Liver (tissue), 3 donors: ENCODE measurements at regions not wholly inside any gene's neighbourhood (a gene's known extent, or its start where the extent isn't known, plus 50 kb on each side); places are given as distances from the start of the nearest gene placed in this dataset.

ENCODE experiments used
- ATF3 ChIP-seq: IDR thresholded peaks from 2 replicates; pipeline ENCODE4 v1.6.1; 2016; ENCODE audit warnings: antibody characterized with exemption
- RAD21 ChIP-seq, 2 donors: IDR thresholded peaks; 2 replicates each; pipeline ENCODE4 v1.6.1; 2016; ENCODE audit warnings: antibody characterized with exemption in 2 of 2, mild to moderate bottlenecking in 2 of 2
- YY1 ChIP-seq: IDR thresholded peaks from 2 replicates; pipeline ENCODE4 v1.6.1; 2016; ENCODE audit warnings: antibody characterized with exemption, mild to moderate bottlenecking
- ZBTB33 ChIP-seq: IDR thresholded peaks from 2 replicates; pipeline ENCODE4 v1.6.1; 2016; ENCODE audit warnings: antibody characterized with exemption
- TF ChIP-seq, protein P1 (sequence below): IDR thresholded peaks from 2 replicates; pipeline ENCODE4 v1.6.1; 2016; ENCODE audit warnings: antibody characterized with exemption, mild to moderate bottlenecking
- TF ChIP-seq, protein P2 (sequence below): IDR thresholded peaks from 2 replicates; pipeline ENCODE4 v1.6.1; 2016; ENCODE audit warnings: antibody characterized with exemption
- TF ChIP-seq, protein P3 (sequence below): fragments of 150-350 bp; IDR thresholded peaks from 2 replicates; pipeline ENCODE4 v1.5.1; 2017; ENCODE audit warnings: improper control_type of control experiment, low read depth, low read length; ENCODE audit not compliant: missing input control
- donor health status: healthy.
- donor health status: healthy.

DNA sequence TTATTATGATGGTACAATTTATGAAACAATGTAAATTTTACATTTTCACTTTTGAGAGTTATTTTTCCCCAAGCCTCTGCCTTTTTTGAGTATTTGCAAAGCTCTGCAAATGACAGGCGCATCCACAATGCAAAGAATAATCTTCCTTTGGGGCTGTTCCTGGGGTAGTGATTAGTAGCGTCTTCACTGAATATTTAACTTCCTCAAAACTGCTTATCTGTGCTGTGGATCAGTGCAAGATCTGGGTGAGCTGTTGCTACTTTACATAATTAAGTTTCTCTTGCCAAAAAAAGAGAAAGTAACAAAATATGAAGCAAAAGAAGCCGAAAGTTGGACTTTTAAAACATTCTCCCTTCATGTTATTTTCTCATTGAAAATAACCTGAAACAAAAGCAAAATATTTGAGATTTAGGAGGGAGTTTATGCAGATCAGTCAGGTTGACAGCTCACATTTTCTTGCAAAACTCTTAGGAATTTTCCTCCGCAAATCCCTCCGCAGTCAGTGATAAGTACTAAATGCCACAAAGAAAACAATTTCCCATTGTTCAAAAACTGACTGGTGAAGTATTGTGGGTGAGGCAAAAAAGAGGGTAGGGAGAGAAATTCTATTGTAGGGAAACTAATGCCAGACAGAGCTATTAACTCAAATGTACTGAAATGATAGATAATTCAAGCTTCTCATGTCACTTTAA lies 276.4 kb upstream of the B3GALT2 start:
- TF ChIP-seq, protein P1, sequence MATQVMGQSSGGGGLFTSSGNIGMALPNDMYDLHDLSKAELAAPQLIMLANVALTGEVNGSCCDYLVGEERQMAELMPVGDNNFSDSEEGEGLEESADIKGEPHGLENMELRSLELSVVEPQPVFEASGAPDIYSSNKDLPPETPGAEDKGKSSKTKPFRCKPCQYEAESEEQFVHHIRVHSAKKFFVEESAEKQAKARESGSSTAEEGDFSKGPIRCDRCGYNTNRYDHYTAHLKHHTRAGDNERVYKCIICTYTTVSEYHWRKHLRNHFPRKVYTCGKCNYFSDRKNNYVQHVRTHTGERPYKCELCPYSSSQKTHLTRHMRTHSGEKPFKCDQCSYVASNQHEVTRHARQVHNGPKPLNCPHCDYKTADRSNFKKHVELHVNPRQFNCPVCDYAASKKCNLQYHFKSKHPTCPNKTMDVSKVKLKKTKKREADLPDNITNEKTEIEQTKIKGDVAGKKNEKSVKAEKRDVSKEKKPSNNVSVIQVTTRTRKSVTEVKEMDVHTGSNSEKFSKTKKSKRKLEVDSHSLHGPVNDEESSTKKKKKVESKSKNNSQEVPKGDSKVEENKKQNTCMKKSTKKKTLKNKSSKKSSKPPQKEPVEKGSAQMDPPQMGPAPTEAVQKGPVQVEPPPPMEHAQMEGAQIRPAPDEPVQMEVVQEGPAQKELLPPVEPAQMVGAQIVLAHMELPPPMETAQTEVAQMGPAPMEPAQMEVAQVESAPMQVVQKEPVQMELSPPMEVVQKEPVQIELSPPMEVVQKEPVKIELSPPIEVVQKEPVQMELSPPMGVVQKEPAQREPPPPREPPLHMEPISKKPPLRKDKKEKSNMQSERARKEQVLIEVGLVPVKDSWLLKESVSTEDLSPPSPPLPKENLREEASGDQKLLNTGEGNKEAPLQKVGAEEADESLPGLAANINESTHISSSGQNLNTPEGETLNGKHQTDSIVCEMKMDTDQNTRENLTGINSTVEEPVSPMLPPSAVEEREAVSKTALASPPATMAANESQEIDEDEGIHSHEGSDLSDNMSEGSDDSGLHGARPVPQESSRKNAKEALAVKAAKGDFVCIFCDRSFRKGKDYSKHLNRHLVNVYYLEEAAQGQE: no peak
- TF ChIP-seq, protein P2, sequence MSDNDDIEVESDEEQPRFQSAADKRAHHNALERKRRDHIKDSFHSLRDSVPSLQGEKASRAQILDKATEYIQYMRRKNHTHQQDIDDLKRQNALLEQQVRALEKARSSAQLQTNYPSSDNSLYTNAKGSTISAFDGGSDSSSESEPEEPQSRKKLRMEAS: no peak
- TF ChIP-seq, protein P3, sequence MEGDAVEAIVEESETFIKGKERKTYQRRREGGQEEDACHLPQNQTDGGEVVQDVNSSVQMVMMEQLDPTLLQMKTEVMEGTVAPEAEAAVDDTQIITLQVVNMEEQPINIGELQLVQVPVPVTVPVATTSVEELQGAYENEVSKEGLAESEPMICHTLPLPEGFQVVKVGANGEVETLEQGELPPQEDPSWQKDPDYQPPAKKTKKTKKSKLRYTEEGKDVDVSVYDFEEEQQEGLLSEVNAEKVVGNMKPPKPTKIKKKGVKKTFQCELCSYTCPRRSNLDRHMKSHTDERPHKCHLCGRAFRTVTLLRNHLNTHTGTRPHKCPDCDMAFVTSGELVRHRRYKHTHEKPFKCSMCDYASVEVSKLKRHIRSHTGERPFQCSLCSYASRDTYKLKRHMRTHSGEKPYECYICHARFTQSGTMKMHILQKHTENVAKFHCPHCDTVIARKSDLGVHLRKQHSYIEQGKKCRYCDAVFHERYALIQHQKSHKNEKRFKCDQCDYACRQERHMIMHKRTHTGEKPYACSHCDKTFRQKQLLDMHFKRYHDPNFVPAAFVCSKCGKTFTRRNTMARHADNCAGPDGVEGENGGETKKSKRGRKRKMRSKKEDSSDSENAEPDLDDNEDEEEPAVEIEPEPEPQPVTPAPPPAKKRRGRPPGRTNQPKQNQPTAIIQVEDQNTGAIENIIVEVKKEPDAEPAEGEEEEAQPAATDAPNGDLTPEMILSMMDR: no peak
- TF ChIP-seq YY1 (no peak), ATF3 (no peak), RAD21 (IDR thresholded peaks at IDR 0.05) (no peak), ZBTB33 (no peak)
